ENCODE measurements at regions not wholly inside any gene's neighbourhood (a gene's known extent, or its start where the extent isn't known, plus 50 kb on each side); places are given as distances from the start of the nearest gene placed in this dataset.

DNA sequence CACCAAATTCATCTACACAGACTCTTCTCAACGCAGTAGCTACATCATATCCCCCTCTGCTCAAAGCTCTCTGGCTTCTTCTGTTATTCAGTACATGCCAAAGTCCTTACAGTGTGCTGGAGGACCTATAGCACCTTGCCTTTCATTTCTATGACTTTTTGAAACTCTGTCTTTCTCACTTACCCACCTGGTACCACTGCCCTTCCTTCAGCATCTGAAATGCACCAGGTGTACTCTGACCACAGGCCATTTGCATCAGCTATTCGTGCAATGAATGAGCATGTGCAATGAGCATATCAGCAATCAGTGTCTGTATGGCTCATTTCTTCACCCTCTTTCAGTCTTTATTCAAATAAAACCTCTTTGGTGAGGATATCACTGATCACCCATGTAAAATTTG lies 399.9 kb downstream of the RAB28 start:
- TF ChIP-seq, protein P1, sequence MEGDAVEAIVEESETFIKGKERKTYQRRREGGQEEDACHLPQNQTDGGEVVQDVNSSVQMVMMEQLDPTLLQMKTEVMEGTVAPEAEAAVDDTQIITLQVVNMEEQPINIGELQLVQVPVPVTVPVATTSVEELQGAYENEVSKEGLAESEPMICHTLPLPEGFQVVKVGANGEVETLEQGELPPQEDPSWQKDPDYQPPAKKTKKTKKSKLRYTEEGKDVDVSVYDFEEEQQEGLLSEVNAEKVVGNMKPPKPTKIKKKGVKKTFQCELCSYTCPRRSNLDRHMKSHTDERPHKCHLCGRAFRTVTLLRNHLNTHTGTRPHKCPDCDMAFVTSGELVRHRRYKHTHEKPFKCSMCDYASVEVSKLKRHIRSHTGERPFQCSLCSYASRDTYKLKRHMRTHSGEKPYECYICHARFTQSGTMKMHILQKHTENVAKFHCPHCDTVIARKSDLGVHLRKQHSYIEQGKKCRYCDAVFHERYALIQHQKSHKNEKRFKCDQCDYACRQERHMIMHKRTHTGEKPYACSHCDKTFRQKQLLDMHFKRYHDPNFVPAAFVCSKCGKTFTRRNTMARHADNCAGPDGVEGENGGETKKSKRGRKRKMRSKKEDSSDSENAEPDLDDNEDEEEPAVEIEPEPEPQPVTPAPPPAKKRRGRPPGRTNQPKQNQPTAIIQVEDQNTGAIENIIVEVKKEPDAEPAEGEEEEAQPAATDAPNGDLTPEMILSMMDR (conservative IDR thresholded peaks at IDR 0.05; ENCODE audit: low read depth, low read length): no peak
- no peak for TF ChIP-seq EZH2phosphoT487 (IDR thresholded peaks at IDR 0.05; ENCODE audit: borderline replicate concordance, low read length)

Measured in PC-3 (cell line).